ENCODE measurements at regions not wholly inside any gene's neighbourhood (a gene's known extent, or its start where the extent isn't known, plus 50 kb on each side); places are given as distances from the start of the nearest gene placed in this dataset.

- no peak for ATAC-seq
- Histone ChIP-seq H3K27me3 (ENCODE audit: control insufficient read depth, insufficient read depth, low read length) (no peaks in the 10 kb centered on the region), H3K4me1 (ENCODE audit: control insufficient read depth, insufficient read depth, low read length) (no peaks in the 10 kb centered on the region), H3K36me3 (ENCODE audit: control insufficient read depth, insufficient read depth, low read length) (no peaks in the 10 kb centered on the region), H3K27ac (ENCODE audit: low read length) (no peak overlapping the region), H3K4me3 (ENCODE audit: low read depth in 2 of 2, low read length in 2 of 2) (no peak overlapping the region), H3K9me3 (ENCODE audit: control insufficient read depth, insufficient read depth, low read depth, low read length) (no peaks in the 10 kb centered on the region)
- intact Hi-C loops (cut with micrococcal nuclease; ENCODE audit: unreplicated experiment) (no loop called here), in situ Hi-C loops (cut with HindIII; ENCODE audit: low pct_unique_long_range_greater_than_20kb, low sequenced_read_pairs) (no loop called here)
- POLR2A ChIA-PET: no interaction called here
- TF ChIP-seq POLR2AphosphoS5 (IDR thresholded peaks at IDR 0.05; ENCODE audit: low read depth, low read length) (no peak), SIN3A (IDR thresholded peaks at IDR 0.05; ENCODE audit: borderline replicate concordance, insufficient read depth, low read depth, low read length) (no peak), CTCF (IDR thresholded peaks at IDR 0.05) (no peak), REST (IDR thresholded peaks at IDR 0.05; ENCODE audit: insufficient read depth in 1 of 2, low read depth in 2 of 2, low read length in 1 of 2) (no peak), TCF7L2 (IDR thresholded peaks at IDR 0.05; ENCODE audit: low read depth, low read length) (no peak)
- BruUV-seq (replicated peaks): no TSS peak
- CTCF ChIA-PET: no interaction called here
- no peak for DNase-seq (ENCODE audit: low read depth, low spot score)
These were observed 540.4 kb downstream of the TRAM1L1 start for GRCh38 chr4:116544946-116545345.

GRCh38 chr4:116539744-116540143 is 545.6 kb downstream of the TRAM1L1 start:
- ATAC-seq (no peak), DNase-seq (ENCODE audit: low read depth, low spot score) (no peak)
- Histone ChIP-seq H3K4me3 (ENCODE audit: low read depth in 2 of 2, low read length in 2 of 2) (no peak overlapping the region), H3K27ac (ENCODE audit: low read length) (no peak overlapping the region), H3K27me3 (ENCODE audit: control insufficient read depth, insufficient read depth, low read length) (no peaks in the 10 kb centered on the region), H3K36me3 (ENCODE audit: control insufficient read depth, insufficient read depth, low read length) (no peaks in the 10 kb centered on the region; the same call in 1 of the 2 replicates), H3K4me1 (ENCODE audit: control insufficient read depth, insufficient read depth, low read length) (no peaks in the 10 kb centered on the region), H3K9me3 (ENCODE audit: control insufficient read depth, insufficient read depth, low read depth, low read length) (no peaks in the 10 kb centered on the region)
- in situ Hi-C loops (cut with HindIII; ENCODE audit: low pct_unique_long_range_greater_than_20kb, low sequenced_read_pairs): no loop called here
- no TSS peak for BruUV-seq (replicated peaks)
- ChIA-PET POLR2A (no interaction called here), CTCF (no interaction called here)
- intact Hi-C loops (cut with micrococcal nuclease; ENCODE audit: unreplicated experiment): no loop called here
- TF ChIP-seq CTCF (IDR thresholded peaks at IDR 0.05): no peak
- TF ChIP-seq SIN3A (IDR thresholded peaks at IDR 0.05; ENCODE audit: borderline replicate concordance, insufficient read depth, low read depth, low read length): no peak
- no peak for TF ChIP-seq TCF7L2 (IDR thresholded peaks at IDR 0.05; ENCODE audit: low read depth, low read length)
